HG03108 (cell line): ENCODE measurements at regions not wholly inside any gene's neighbourhood (a gene's known extent, or its start where the extent isn't known, plus 50 kb on each side); places are given as distances from the start of the nearest gene placed in this dataset.

Experiments
- ATAC-seq: cut with Tn5 transposase; IDR thresholded peaks from one replicate; pipeline ENCODE4 v1.9.1; 2021; ENCODE audit warnings: moderate library complexity; ENCODE audit not compliant: unreplicated experiment

GRCh38 chr5:124590686-124591085 lies 155.8 kb downstream of the ZNF608 start:
- ATAC-seq, result no peak

DNA sequence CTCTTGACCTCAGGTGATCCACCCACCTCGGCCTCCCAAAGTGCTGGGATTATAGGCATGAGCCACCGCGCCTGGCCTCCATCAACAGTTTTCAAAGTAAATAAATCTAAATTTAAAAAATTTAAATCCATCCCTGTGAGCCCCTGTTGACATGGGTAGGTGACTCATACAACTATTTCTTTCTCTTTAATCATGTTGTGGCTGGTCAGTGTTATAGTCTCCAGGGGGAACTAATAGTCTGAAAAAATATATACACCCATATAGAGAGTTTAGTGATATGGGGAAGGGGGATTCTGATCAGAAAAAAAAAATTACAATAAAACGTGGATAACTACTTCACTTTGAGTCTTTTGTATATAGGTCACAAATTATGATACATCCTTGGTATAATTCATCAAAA lies 159.2 kb downstream of the ZNF608 start:
- no peak for ATAC-seq

GRCh38 chr5:124584991-124585715 lies 161.3 kb downstream of the ZNF608 start:
- no peak for ATAC-seq

GRCh38 chr5:124583469-124584350 lies 162.7 kb downstream of the ZNF608 start:
- peak; percentile 100 for ATAC-seq

- no peak for ATAC-seq
Measured at GRCh38 chr5:124582561-124582840, 163.9 kb downstream of the ZNF608 start.

DNA sequence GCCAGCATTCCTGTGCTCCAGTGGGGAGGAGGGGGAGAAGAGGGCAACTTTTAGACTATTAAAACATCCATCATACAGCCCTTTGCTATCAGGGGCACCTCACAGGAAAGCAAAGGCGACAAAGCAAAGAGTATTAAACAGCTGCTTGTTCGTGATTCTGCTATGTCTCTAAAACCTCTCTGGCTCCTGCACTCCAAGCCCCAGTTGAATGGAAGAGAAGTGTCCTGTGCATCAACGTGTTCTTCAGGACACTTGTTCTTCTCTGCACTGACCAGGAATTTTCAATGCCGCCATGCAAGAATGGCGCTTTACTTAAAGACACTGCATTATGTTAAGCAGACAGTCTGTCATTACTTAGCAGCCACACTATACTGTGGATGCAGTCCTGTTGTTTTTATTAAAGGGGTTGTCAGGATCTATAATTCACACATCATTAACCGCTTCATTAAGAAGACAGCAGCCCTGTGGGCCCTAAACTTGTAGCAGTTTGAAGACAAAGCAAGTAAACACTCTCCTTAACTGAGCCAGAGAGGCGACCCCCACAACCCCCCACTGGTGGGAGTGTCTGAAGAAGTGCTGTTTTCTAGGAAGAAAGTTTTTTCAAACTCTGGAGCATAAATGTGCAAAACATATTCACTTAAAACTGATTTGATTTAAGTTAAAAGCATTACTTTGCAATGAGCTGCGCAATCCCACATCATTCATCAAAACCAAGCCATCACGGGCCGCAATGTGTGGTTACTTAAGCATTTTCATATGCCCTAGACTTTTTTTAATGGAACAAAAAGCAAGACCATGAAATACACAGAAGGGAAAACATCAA lies 164.5 kb downstream of the ZNF608 start:
- ATAC-seq, result no peak

DNA sequence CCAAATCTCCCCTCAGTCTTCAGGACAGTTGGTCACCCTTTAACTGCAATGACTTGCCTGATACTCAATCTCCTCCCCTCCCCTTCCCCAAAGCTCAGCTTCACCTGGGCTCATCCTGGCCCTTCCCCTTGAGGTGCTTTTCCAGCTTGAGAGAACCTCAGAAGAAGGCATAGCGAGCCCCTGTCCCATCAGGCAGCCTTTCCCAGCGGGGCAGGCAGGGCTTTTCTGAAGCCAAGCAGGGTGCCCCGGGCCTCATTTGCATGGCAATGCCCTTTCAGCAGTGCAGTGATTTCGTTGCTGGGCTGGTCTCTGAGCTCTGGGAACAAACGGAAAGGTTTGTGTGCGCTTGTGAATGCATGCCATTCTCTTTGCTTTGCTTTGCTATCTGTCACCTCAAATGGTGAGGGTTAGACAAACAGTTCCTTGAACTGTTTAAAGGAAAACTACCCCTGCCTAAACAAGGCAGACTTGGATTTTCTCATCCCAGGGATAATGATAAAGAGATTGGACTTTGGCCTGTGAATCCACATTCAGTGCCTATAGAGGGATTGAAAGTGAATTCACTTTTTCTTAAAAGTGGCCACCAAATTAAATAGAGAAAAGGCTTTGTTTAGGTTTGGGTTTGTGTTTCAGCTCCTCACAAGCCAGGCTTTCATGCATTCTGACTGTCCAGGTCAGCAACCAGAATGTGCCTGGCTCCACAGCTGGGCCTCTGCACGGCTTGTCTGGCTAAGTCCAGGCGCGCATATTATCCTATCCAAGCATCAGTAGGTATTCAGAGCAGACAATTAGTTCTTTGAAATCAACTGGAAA lies 165.3 kb downstream of the ZNF608 start:
- no peak for ATAC-seq

- ATAC-seq, result no peak
Measured at GRCh38 chr5:124580512-124580911, 165.9 kb downstream of the ZNF608 start.

DNA sequence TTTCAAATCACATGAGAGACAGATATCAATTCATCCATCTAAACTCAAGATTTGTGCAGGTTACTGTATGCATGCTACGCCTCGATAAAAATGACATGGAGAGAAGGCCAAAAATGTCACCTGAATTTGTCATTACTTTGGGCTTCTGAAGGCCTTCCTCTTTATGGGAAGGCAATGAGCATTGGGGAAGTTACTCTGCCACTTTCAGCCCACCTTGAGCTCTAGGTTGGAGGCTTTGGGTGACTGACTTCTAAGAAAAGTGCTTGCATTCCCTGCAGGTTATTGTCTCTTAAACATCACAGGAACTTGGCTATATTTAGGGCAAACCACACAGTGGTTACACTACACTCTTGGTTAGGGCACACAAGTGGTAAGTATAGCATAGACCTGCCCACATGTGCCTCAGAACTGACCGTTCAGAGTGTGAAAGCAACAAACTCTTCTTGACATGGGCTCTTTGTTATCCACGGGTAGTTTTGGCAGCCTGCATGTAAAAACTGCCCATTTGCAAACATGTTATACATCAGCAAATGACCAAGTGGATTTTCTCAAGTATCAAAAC lies 169.5 kb downstream of the ZNF608 start:
- ATAC-seq, result peak; percentile 93

DNA sequence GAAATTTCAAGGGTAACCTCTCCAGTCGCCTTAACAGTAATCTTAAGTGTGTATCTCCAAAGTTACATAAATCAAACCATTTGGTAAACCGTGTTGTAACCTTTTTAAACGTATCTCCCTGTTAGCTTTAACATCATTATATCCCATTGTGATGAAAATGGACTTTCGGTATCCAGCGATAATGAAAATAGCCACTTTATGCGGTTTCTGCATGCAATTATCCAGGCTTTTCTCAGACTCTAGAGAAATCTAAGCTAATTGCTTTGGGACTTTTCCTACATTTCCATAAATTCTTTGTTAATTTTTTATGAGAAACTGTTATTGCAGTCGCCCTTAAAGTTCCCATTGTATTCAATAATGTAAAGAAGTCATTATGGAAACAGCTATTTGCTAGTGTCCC lies 170.7 kb downstream of the ZNF608 start:
- ATAC-seq, result no peak

DNA sequence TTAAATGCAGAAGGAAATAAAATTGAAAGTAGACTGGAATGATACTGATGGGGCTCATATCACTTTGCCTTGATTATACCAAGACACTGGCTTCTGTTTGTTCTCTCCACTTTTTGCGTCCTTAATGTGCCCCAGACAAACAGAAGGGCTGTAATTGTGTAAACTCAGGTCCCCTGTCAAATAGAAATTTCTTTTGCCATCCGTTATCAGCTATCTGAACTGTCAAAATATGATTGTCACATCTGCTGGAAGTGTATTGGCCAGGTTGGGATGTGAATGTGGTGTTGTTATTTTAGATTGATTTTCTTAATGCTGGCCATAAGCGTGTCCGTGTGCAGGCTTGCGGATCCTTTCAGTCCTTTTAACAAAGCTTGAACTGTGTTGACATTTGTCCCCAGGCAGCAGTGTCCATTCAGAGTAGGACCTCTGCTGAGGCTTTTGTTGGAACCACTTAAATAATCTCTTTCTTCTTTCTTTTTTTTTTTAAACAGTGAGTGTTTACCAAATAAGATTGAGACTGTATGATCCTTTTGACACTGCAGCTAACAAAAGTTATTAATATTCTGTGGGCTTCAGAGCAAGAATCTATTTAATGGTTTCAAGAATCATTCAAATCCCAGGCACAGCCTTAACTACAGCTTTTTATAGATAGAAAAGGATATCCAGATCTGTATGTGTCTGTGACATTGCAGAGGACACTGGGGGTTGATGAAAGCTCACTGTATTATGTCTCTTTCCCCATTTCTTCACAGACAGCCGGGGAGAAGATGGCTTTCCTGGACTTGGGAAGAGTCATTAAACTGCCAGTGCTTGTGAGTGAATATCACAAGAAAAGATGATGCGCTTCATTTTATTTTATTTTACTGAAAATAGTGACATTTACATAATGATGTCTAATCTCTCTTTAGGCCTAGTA lies 171.7 kb downstream of the ZNF608 start:
- no peak for ATAC-seq

- ATAC-seq, result no peak
Measured at GRCh38 chr5:124572971-124573370, 173.5 kb downstream of the ZNF608 start.

DNA sequence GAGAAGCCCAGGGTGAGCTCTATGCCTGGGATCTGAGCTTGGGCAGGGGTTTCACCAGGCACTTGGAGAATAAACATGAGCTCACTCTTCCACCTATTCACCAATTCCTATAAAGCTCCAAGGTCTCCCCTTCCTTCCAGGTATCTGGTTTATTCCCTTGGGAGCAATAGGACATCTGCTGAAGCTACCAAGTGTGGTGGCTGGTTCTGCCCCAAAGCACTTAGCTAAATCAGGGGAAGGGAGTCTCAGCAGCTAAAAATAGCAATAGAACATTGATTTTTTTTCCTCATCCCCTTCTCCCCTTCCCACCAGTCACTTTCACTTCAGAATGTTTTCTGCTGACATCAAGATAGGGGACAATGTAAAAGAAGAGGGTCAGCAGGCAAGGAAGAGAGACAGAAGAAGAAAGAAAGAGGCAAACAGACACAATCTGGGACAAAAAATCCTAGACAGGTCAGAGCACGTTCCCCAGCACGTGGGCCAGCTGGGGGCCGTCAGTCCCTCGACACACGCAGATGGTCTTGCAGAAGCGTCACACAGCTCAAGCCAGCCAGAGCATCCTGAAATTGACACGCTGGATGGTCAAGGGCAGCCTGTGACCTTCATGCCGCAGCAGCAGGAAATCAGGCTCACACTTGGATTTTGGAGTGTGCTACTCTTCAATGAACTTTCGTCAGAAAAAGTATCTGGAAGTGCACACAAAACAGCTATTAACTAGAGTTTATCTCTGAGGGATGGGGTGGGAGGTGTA lies 176.0 kb downstream of the ZNF608 start:
- no peak for ATAC-seq

DNA sequence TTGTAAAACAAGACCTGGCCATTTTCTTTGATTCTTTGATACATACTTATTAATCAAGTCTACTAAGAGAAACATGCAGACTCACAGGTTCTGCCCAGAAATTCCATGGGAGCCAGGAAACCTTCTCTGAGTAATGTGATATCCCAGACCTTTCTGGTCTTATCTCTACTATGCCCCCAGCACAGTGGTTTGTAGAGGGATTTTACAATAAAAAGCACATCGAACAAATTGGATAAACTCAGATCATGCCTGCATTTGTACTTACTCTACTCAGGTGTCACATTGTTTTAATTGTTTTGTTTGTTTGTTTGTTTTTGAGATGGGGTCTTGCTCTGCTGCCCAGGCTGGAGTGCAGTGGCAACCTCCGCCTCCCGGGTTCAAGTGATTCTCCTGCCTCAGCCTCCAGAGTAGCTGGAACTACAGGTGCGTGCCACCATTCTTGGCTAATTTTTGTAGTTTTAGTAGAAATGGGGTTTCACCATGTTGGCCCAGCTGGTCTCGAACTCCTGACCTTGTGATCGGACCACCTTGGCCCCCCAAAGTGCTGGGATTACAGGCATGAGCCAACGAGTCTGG lies 179.5 kb downstream of the ZNF608 start:
- no peak for ATAC-seq

DNA sequence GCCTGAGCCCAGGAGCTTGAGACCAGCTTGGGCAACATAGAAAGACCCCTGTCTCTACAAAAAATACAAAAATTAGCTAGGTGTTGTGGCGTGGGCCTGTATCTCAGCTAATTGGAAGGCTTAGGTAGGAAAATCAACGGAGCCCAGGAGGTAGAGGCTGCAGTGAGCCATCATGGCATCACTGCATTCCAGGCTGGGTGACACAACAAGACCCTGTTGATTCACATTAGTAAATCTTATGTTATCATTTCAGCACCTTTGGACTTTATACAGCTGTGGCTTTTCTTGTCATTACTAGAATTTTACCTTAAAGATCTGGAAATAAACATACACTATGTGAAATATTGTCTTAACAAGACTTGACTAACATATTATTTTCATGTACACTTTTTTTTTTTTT lies 185.0 kb downstream of the ZNF608 start:
- ATAC-seq, result no peak

DNA sequence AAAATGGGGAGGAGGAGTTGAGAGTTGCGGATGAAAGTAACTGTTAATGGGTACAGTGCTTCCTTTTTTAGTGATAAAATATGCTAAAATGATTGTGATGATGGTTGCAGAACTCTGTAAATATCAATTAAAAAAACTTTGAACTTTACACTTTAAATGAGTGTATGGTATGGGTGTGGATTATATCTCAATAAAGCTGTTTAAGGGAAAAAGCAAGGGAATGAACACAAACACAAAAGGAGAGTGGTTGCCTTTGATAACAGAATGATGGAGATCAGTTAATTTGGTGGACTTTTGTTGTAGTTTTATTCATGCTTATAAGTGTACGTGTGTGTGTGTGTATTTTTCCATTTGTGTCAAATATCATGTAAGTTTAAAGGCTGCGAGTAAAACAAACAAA lies 186.1 kb downstream of the ZNF608 start:
- ATAC-seq, result no peak

GRCh38 chr5:124557761-124558160 lies 188.7 kb downstream of the ZNF608 start:
- no peak for ATAC-seq
